NCI-H345 treated with DMSO at 0.1 percent for 48 hours (cell line): ENCODE measurements at regions not wholly inside any gene's neighbourhood (a gene's known extent, or its start where the extent isn't known, plus 50 kb on each side); places are given as distances from the start of the nearest gene placed in this dataset.

ENCODE experiments used
- DNase-seq: peaks from one replicate; lab custom pipeline; 2025; ENCODE audit not compliant: unreplicated experiment; lab: John Stamatoyannopoulos, UW

- DNase-seq = no peak
These were observed 189.4 kb downstream of the FNDC1 start for GRCh38 chr6:159358562-159358961.

GRCh38 chr6:159357211-159357915 lies 188.2 kb downstream of the FNDC1 start:
- no peak for DNase-seq

GRCh38 chr6:159353193-159353592 lies 184.0 kb downstream of the FNDC1 start:
- DNase-seq = no peak

- no peak for DNase-seq
These were observed 182.5 kb downstream of the FNDC1 start for GRCh38 chr6:159351707-159352106.

- no peak for DNase-seq
These were observed 180.7 kb downstream of the FNDC1 start for GRCh38 chr6:159349915-159350314.

- no peak for DNase-seq
These were observed 174.5 kb downstream of the FNDC1 start for GRCh38 chr6:159343709-159344108.

- no peak for DNase-seq
These were observed 172.9 kb downstream of the FNDC1 start for GRCh38 chr6:159342146-159342545.

- no peak for DNase-seq
These were observed 164.9 kb downstream of the FNDC1 start for GRCh38 chr6:159334068-159334467.

GRCh38 chr6:159331451-159331850 lies 162.3 kb downstream of the FNDC1 start:
- DNase-seq = no peak

GRCh38 chr6:159329081-159329480 lies 159.9 kb downstream of the FNDC1 start:
- no peak for DNase-seq

- DNase-seq = no peak
These were observed 158.9 kb downstream of the FNDC1 start for GRCh38 chr6:159328052-159328451.

GRCh38 chr6:159325476-159325875 lies 156.3 kb downstream of the FNDC1 start:
- no peak for DNase-seq

GRCh38 chr6:159324596-159324995 lies 155.4 kb downstream of the FNDC1 start:
- no peak for DNase-seq
